Neural cell (in vitro differentiated cells): ENCODE measurements at regions not wholly inside any gene's neighbourhood (a gene's known extent, or its start where the extent isn't known, plus 50 kb on each side); places are given as distances from the start of the nearest gene placed in this dataset.

ENCODE experiments used
- POLR2AphosphoS5 ChIP-seq: IDR thresholded peaks from 2 replicates; pipeline ENCODE4 v1.6.1; 2012
- RAD21 ChIP-seq: fragments of 450-650 bp; conservative IDR thresholded peaks from 2 replicates; pipeline ENCODE4 v1.6.1; 2014; ENCODE audit warnings: antibody characterized with exemption, mild to moderate bottlenecking, moderate library complexity
- TF ChIP-seq, protein P1 (sequence below): fragments of 450-650 bp; IDR thresholded peaks from 2 replicates; pipeline ENCODE4 v1.5.1; 2014; ENCODE audit warnings: antibody characterized with exemption, mild to moderate bottlenecking, moderate library complexity; ENCODE audit not compliant: poor library complexity, severe bottlenecking

DNA sequence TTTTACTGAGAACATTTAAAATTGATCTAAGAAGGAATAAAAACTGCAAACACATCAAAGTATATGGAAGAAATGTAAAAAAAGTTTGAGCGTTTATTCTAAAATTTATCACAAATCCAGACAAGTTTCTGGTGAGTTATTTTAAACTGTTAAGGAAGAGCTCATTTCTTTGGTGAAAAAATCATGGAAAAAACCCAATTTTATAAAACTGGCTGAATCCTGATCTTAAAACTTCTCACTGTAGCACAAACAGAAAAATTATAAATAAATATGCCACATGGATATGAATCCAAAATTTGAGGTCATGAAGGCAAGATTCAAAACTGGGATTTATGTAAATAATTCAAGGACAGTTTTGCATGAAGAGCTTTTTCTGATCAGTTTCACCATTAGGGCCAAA, 205.1 kb upstream of the RGMA start:
- TF ChIP-seq, protein P1, sequence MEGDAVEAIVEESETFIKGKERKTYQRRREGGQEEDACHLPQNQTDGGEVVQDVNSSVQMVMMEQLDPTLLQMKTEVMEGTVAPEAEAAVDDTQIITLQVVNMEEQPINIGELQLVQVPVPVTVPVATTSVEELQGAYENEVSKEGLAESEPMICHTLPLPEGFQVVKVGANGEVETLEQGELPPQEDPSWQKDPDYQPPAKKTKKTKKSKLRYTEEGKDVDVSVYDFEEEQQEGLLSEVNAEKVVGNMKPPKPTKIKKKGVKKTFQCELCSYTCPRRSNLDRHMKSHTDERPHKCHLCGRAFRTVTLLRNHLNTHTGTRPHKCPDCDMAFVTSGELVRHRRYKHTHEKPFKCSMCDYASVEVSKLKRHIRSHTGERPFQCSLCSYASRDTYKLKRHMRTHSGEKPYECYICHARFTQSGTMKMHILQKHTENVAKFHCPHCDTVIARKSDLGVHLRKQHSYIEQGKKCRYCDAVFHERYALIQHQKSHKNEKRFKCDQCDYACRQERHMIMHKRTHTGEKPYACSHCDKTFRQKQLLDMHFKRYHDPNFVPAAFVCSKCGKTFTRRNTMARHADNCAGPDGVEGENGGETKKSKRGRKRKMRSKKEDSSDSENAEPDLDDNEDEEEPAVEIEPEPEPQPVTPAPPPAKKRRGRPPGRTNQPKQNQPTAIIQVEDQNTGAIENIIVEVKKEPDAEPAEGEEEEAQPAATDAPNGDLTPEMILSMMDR, result no peak
- TF ChIP-seq RAD21, result no peak
- no peak for TF ChIP-seq POLR2AphosphoS5
